ENCODE measurements at regions not wholly inside any gene's neighbourhood (a gene's known extent, or its start where the extent isn't known, plus 50 kb on each side); places are given as distances from the start of the nearest gene placed in this dataset.

DNA sequence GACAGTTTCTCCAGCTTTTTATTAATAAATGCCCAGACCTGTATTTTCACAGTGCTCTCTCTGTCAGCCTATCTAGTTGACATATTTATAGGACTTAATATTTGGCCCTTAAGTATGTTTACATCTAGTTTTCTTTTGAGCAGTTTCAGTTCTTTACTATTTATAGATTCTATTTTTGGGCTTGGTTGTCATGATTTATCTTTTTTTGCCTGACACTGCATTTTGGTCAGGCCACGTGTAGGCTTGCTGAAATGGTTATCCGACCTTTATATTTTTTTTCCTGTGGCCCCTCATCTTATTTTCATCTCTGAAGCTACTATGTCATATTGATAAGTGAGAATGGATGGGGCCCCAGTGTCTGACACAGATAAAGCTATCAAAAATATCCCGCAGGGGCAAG, 515.4 kb upstream of the FZD8 start:
- H3K4me3 ChIP-seq (ENCODE audit: low read depth, low read length) = no peak overlapping the region
- TF ChIP-seq, protein P1, sequence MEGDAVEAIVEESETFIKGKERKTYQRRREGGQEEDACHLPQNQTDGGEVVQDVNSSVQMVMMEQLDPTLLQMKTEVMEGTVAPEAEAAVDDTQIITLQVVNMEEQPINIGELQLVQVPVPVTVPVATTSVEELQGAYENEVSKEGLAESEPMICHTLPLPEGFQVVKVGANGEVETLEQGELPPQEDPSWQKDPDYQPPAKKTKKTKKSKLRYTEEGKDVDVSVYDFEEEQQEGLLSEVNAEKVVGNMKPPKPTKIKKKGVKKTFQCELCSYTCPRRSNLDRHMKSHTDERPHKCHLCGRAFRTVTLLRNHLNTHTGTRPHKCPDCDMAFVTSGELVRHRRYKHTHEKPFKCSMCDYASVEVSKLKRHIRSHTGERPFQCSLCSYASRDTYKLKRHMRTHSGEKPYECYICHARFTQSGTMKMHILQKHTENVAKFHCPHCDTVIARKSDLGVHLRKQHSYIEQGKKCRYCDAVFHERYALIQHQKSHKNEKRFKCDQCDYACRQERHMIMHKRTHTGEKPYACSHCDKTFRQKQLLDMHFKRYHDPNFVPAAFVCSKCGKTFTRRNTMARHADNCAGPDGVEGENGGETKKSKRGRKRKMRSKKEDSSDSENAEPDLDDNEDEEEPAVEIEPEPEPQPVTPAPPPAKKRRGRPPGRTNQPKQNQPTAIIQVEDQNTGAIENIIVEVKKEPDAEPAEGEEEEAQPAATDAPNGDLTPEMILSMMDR (IDR thresholded peaks at IDR 0.05; ENCODE audit: low read depth, low read length, missing control alignments) = no peak
- in situ Hi-C loops (cut with HindIII; ENCODE audit: low sequenced_read_pairs) = no loop called here
- DNase-seq (ENCODE audit: low read depth) = no peak

DNA sequence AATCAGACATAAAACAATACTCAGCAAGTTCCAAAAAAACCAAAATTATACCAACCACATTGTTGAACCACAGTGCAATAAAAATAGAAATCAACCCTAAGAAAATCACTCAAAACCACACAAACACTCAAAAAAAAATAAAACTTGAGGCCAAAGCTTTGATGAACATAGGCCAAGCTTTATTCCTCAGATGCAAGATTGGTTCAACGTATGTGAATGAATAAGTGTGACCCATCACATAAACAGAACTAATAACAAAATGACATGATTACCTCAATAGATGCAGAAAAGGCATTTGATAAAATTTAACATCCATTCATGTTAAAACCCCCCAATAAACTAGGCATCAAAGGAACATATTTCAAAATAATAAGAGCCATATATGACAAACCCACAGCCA, 506.1 kb upstream of the FZD8 start:
- DNase-seq (ENCODE audit: low read depth) = no peak
- no peak overlapping the region for H3K4me3 ChIP-seq (ENCODE audit: low read depth, low read length)
- TF ChIP-seq, protein P1 (IDR thresholded peaks at IDR 0.05; ENCODE audit: low read depth, low read length, missing control alignments) = no peak
- in situ Hi-C loops (cut with HindIII; ENCODE audit: low sequenced_read_pairs) = no loop called here

GRCh38 chr10:36147529-36147928, 505.4 kb upstream of the FZD8 start:
- TF ChIP-seq, protein P1 (IDR thresholded peaks at IDR 0.05; ENCODE audit: low read depth, low read length, missing control alignments) = no peak
- DNase-seq (ENCODE audit: low read depth) = no peak
- in situ Hi-C loops (cut with HindIII; ENCODE audit: low sequenced_read_pairs) = no loop called here
- H3K4me3 ChIP-seq (ENCODE audit: low read depth, low read length) = no peak overlapping the region

GRCh38 chr10:36141856-36142560, 499.9 kb upstream of the FZD8 start:
- TF ChIP-seq, protein P1 (IDR thresholded peaks at IDR 0.05; ENCODE audit: low read depth, low read length, missing control alignments) = no peak
- H3K4me3 ChIP-seq (ENCODE audit: low read depth, low read length) = no peak overlapping the region
- no peak for DNase-seq (ENCODE audit: low read depth)
- in situ Hi-C loops (cut with HindIII; ENCODE audit: low sequenced_read_pairs) = no loop called here

GRCh38 chr10:36129051-36129450, 487.0 kb upstream of the FZD8 start:
- DNase-seq (ENCODE audit: low read depth) = no peak
- in situ Hi-C loops (cut with HindIII; ENCODE audit: low sequenced_read_pairs) = no loop called here
- H3K4me3 ChIP-seq (ENCODE audit: low read depth, low read length) = no peak overlapping the region
- TF ChIP-seq, protein P1 (IDR thresholded peaks at IDR 0.05; ENCODE audit: low read depth, low read length, missing control alignments) = no peak

DNA sequence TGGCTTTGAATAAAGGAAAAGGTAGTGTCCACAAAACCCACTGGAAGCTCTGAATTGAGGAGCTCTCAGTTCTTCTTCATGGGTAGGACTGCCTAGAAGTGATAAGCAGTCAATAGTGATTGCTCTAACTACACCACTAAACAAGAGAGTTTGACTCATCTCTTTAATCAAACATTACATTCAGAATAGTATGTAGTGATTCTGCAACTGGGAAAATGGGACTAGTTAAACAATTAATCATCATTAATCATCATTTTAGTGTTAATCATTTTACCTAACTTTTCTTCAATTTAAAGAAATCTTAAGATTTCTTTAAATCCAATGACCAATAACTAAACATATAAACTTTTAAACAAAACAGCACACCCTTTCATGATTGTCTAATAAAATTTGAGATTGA, 484.0 kb upstream of the FZD8 start:
- TF ChIP-seq, protein P1 (IDR thresholded peaks at IDR 0.05; ENCODE audit: low read depth, low read length, missing control alignments) = no peak
- in situ Hi-C loops (cut with HindIII; ENCODE audit: low sequenced_read_pairs) = no loop called here
- no peak overlapping the region for H3K4me3 ChIP-seq (ENCODE audit: low read depth, low read length)
- DNase-seq (ENCODE audit: low read depth) = no peak

Data from astrocyte of the cerebellum (primary cell).